Esophagus muscularis mucosa (tissue), 4 donors: ENCODE measurements at regions not wholly inside any gene's neighbourhood (a gene's known extent, or its start where the extent isn't known, plus 50 kb on each side); places are given as distances from the start of the nearest gene placed in this dataset.
"Not testable (repeated sequence)": the region's sequence is repeated elsewhere in the genome, so short reads cannot be mapped to it uniquely, and the experiment has no call there.

Experiments used
- DNase-seq: peaks from one replicate; pipeline ENCODE4 v3.0.0-alpha.2; 2017; ENCODE audit errors: extremely low spot score
- H3K27ac ChIP-seq, 4 donors: fragments of 200-600 bp; sonication (generic); replicated peaks in 1 of 4; 1 replicate in 3 of 4; 2 replicates in 1 of 4; pipeline ENCODE4 v1.5.1; 2016 to 2019; ENCODE audit warnings: mild to moderate bottlenecking in 1 of 4
- H3K27me3 ChIP-seq, 4 donors: fragments of 200-600 bp; sonication (generic); one replicate each; pipeline versions ENCODE4 v1.5.1 to v1.6.0; 2016 to 2019
- H3K36me3 ChIP-seq, 4 donors: fragments of 200-600 bp; sonication (generic); one replicate each; pipeline ENCODE4 v1.5.1; 2016 to 2019
- H3K4me1 ChIP-seq, 4 donors: fragments of 200-600 bp; sonication (generic); one replicate each; pipeline ENCODE4 v1.5.1; 2016 to 2019
- H3K4me3 ChIP-seq, 4 donors: fragments of 200-600 bp; sonication (generic); 1 replicate in 2 of 4; 2 replicates in 2 of 4; pipeline ENCODE4 v1.5.1; 2016 to 2019; ENCODE audit warnings: mild to moderate bottlenecking in 4 of 4, moderate library complexity in 1 of 4
- H3K9me3 ChIP-seq, 4 donors: fragments of 200-600 bp; sonication (generic); 1 replicate in 3 of 4; 2 replicates in 1 of 4; pipeline ENCODE4 v1.5.1; 2016 to 2019
- CTCF ChIP-seq, 3 experiments: fragments of 200-600 bp in 2 of 3; fragments of 450-650 bp in 1 of 3; sonication (generic) in 2 of 3; IDR thresholded peaks; one replicate each; pipeline ENCODE4 v1.5.1; 2017 to 2019; ENCODE audit warnings: antibody characterized with exemption in 3 of 3, mild to moderate bottlenecking in 2 of 3, moderate library complexity in 1 of 3
- EP300 ChIP-seq: sonication (generic); formaldehyde crosslinking; IDR thresholded peaks from one replicate; pipeline ENCODE4 v1.6.1; 2017; ENCODE audit warnings: antibody characterized with exemption
- POLR2A ChIP-seq: fragments of 450-650 bp; IDR thresholded peaks from one replicate; pipeline ENCODE4 v1.6.1; 2017; ENCODE audit warnings: antibody characterized with exemption, moderate library complexity, mild to moderate bottlenecking, low read depth
- POLR2AphosphoS5 ChIP-seq, 2 donors: sonication (generic); formaldehyde crosslinking; IDR thresholded peaks; one replicate each; pipeline ENCODE4 v1.6.1; 2017; ENCODE audit warnings: antibody characterized with exemption in 2 of 2
- whole genome bisulfite sequencing: methylation state at CpG from one replicate; pipeline ENCODE4 v1.1.5; 2018; 5-methylcytosine and 5-hydroxymethylcytosine counted together
- intact Hi-C: fragments of 100-400 bp; cut with DNase I; formaldehyde crosslinking; loops from one replicate; pipeline ENCODE4 v1.15.1; 2023

- 50% methylated on average over 4 of the region's 4 CpGs for WGBS
- Histone ChIP-seq H3K27me3 (no peaks in the 10 kb centered on the region), H3K4me3 (no peak overlapping the region), H3K36me3 (no peaks in the 10 kb centered on the region), H3K27ac (no peak overlapping the region), H3K9me3 (no peaks in the 10 kb centered on the region), H3K4me1 (no peaks in the 10 kb centered on the region)
- intact Hi-C loops: no loop called here
- no peak for DNase-seq
- no peak for TF ChIP-seq EP300
- no peak for TF ChIP-seq CTCF (IDR thresholded peaks at IDR 0.05)
- TF ChIP-seq POLR2AphosphoS5 (IDR thresholded peaks at IDR 0.05): no peak
- TF ChIP-seq POLR2A: no peak
These were observed 72.0 kb upstream of the RASGRP1 start for GRCh38 chr15:38636597-38636996.

GRCh38 chr15:38638126-38638525 is 73.5 kb upstream of the RASGRP1 start:
- intact Hi-C loops: no loop called here
- no peaks in the 10 kb centered on the region for H3K4me1 ChIP-seq
- no peaks in the 10 kb centered on the region for H3K36me3 ChIP-seq
- no peaks in the 10 kb centered on the region for H3K9me3 ChIP-seq
- no peak overlapping the region for H3K27ac ChIP-seq
- no peak overlapping the region for H3K4me3 ChIP-seq
- no peak for TF ChIP-seq CTCF (IDR thresholded peaks at IDR 0.05)
- no peak for TF ChIP-seq POLR2A
- no peak for TF ChIP-seq POLR2AphosphoS5 (IDR thresholded peaks at IDR 0.05)
- no peak for TF ChIP-seq EP300
- no peak for DNase-seq
- WGBS: 76% methylated on average over 2 of the region's 2 CpGs
- H3K27me3 ChIP-seq: no peaks in the 10 kb centered on the region

DNA sequence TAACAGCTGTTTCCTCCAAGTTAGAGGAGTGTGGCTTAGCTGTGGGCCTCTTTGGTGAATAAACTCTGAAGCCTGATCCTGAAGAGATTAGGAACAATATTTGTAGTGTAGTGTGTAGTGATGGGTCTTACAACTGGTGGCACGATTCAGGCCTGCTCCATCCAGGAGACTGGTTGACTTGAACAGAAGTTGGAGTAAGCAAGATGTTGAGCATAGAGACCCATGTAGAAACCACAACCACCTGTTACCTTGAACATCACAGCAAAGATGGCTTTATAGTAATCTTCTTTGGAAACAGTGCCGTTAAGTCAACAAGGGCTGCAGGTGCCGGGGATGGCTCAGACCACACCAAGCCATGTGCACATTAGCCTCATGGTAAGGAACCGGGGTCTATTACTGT is 74.2 kb upstream of the RASGRP1 start:
- Histone ChIP-seq H3K36me3 (no peaks in the 10 kb centered on the region), H3K27me3 (no peaks in the 10 kb centered on the region), H3K4me3 (no peak overlapping the region), H3K4me1 (no peaks in the 10 kb centered on the region), H3K27ac (no peak overlapping the region), H3K9me3 (no peaks in the 10 kb centered on the region)
- no peak for DNase-seq
- TF ChIP-seq EP300: no peak
- TF ChIP-seq POLR2AphosphoS5 (IDR thresholded peaks at IDR 0.05): no peak
- TF ChIP-seq CTCF (IDR thresholded peaks at IDR 0.05): no peak
- no peak for TF ChIP-seq POLR2A
- WGBS: 81% methylated on average over 4 of the region's 4 CpGs
- intact Hi-C loops: no loop called here

DNA sequence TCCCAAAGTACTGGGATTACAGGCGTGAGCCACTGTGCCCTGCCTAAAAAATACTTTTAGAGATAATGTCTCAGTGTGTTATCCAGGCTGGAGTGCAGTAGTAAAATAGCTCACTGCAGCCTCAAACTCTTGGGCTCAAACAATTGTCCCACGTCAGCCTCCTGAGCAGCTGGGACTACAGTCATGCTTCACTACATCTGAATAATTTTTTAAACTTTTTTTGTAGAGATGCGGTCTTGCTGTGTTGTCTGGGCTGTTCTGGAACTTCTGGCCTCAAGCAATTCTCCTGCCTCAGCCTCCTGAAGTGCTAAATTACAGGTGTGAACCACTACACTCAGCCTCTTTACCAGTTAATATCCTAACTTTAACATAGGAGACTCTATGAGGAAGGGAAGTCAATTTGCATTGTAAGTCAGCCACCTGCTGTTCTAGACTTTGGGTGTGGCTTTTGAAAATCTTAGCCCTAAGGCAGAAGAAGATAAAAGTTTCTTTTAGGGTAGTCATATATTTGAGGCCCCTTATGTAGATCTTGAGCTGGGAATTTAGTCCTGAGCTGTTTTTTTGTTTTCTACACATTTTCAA is 78.2 kb upstream of the RASGRP1 start:
- TF ChIP-seq EP300 (no peak), POLR2AphosphoS5 (IDR thresholded peaks at IDR 0.05) (no peak), POLR2A (no peak), CTCF (IDR thresholded peaks at IDR 0.05) (no peak)
- 87% methylated on average over 3 of the region's 3 CpGs for WGBS
- Histone ChIP-seq H3K9me3 (peaks cover 0 to 5% (median 4%) of the 10 kb centered on the region in 4 donors), H3K4me1 (no peaks in the 10 kb centered on the region), H3K36me3 (no peaks in the 10 kb centered on the region), H3K27ac (no peak overlapping the region), H3K4me3 (no peak overlapping the region), H3K27me3 (peaks cover 0 to 4% (median 0%) of the 10 kb centered on the region in 4 donors)
- DNase-seq: no peak
- intact Hi-C loops: no loop called here

- H3K4me3 ChIP-seq, H3K27me3 ChIP-seq, H3K4me1 ChIP-seq, H3K27ac ChIP-seq, H3K36me3 ChIP-seq, H3K9me3 ChIP-seq, intact Hi-C loops, DNase-seq: not testable (repeated sequence)
- WGBS: 84% methylated on average over 3 of the region's 3 CpGs
These were observed 79.7 kb upstream of the RASGRP1 start for GRCh38 chr15:38644353-38644752.
